Mucosa of descending colon (tissue), 3 donors: ENCODE measurements at regions not wholly inside any gene's neighbourhood (a gene's known extent, or its start where the extent isn't known, plus 50 kb on each side); places are given as distances from the start of the nearest gene placed in this dataset.
"Not testable (repeated sequence)": the region's sequence is repeated elsewhere in the genome, so short reads cannot be mapped to it uniquely, and the experiment has no call there.

Experiments
- ATAC-seq: fragments of 200-7000 bp; cut with Tn5 transposase; one replicate; pipeline ENCODE4 v1.9.1; 2020; ENCODE audit warnings: mild to moderate bottlenecking, moderate library complexity
- DNase-seq, 3 donors: peaks; one replicate each; pipeline ENCODE4 v3.0.0-alpha.2; 2020
- H3K36me3 ChIP-seq: fragments of 200-600 bp; one replicate; pipeline ENCODE4 v1.8.0; 2021; ENCODE audit warnings: low read depth, mild to moderate bottlenecking
- H3K4me1 ChIP-seq: fragments of 200-600 bp; one replicate; pipeline ENCODE4 v1.8.0; 2021; ENCODE audit warnings: low read depth, mild to moderate bottlenecking
- H3K4me3 ChIP-seq: fragments of 200-600 bp; one replicate; pipeline ENCODE4 v1.8.0; 2021; ENCODE audit warnings: mild to moderate bottlenecking
- H3K9me3 ChIP-seq: fragments of 200-600 bp; one replicate; pipeline ENCODE4 v1.8.0; 2021; ENCODE audit warnings: mild to moderate bottlenecking
- CTCF ChIP-seq: fragments of 200-600 bp; IDR thresholded peaks from one replicate; pipeline ENCODE4 v1.8.0; 2022; ENCODE audit warnings: antibody characterized with exemption, mild to moderate bottlenecking
- intact Hi-C, 2 donors: fragments of 100-400 bp; cut with DNase I in 1 of 2; cut with micrococcal nuclease in 1 of 2; formaldehyde crosslinking; loops; one replicate each; pipeline versions ENCODE4 v1.11.0 to v1.11.1; 2022; cut with DNase I, micrococcal nuclease
- donor health status: DM: no; HTN: no; CAD: no; lungs with moderate emphysema.
- donor health status: DM: no; HTN: no; CAD: no.
- donor health status: DM: no; HTN: yes; CAD: no.

- H3K9me3 ChIP-seq, result peaks cover 6% of the 10 kb centered on the region
- no peaks in the 10 kb centered on the region for H3K4me1 ChIP-seq
- ATAC-seq (no peak), DNase-seq (no peak)
- no peak for TF ChIP-seq CTCF
- H3K4me3 ChIP-seq, result no peak overlapping the region
- no peaks in the 10 kb centered on the region for H3K36me3 ChIP-seq
- intact Hi-C loops, result no loop called here
Measured at GRCh38 chr12:114063435-114063834, 97.3 kb upstream of the RBM19 start.

GRCh38 chr12:114056351-114056750 is 90.2 kb upstream of the RBM19 start:
- intact Hi-C loops, H3K9me3 ChIP-seq, ATAC-seq, H3K4me3 ChIP-seq, H3K4me1 ChIP-seq, H3K36me3 ChIP-seq, DNase-seq: not testable (repeated sequence)

- H3K9me3 ChIP-seq, result peaks cover 3% of the 10 kb centered on the region
- ATAC-seq (no peak), DNase-seq (no peak)
- no peak overlapping the region for H3K4me3 ChIP-seq
- H3K36me3 ChIP-seq, result no peaks in the 10 kb centered on the region
- intact Hi-C loops, result no loop called here
- no peak for TF ChIP-seq CTCF
- H3K4me1 ChIP-seq, result no peaks in the 10 kb centered on the region
Measured at GRCh38 chr12:114054982-114055381, 88.9 kb upstream of the RBM19 start.

GRCh38 chr12:114046236-114046998 is 80.3 kb upstream of the RBM19 start:
- Histone ChIP-seq H3K4me1 (no peaks in the 10 kb centered on the region), H3K4me3 (no peak overlapping the region), H3K9me3 (no peaks in the 10 kb centered on the region), H3K36me3 (no peaks in the 10 kb centered on the region)
- intact Hi-C loops, result no loop called here
- DNase-seq, result no peak
- no peak for TF ChIP-seq CTCF
- no peak for ATAC-seq

GRCh38 chr12:114045349-114045748 is 79.2 kb upstream of the RBM19 start:
- intact Hi-C loops, result no loop called here
- no peak overlapping the region for H3K4me3 ChIP-seq
- no peak for TF ChIP-seq CTCF
- no peaks in the 10 kb centered on the region for H3K9me3 ChIP-seq
- ATAC-seq (no peak), DNase-seq (no peak)
- H3K4me1 ChIP-seq, result no peaks in the 10 kb centered on the region
- H3K36me3 ChIP-seq, result no peaks in the 10 kb centered on the region

- intact Hi-C loops, result no loop called here
- Histone ChIP-seq H3K9me3 (no peaks in the 10 kb centered on the region), H3K4me3 (no peak overlapping the region), H3K36me3 (no peaks in the 10 kb centered on the region), H3K4me1 (no peaks in the 10 kb centered on the region)
- ATAC-seq (no peak), DNase-seq (no peak)
- no peak for TF ChIP-seq CTCF
Measured at GRCh38 chr12:114041590-114041989, 75.5 kb upstream of the RBM19 start.
